ENCODE measurements at regions not wholly inside any gene's neighbourhood (a gene's known extent, or its start where the extent isn't known, plus 50 kb on each side); places are given as distances from the start of the nearest gene placed in this dataset.
A peak's percentile ranks its signal among the peaks of the same experiment; 100 is the strongest.
"Not testable (repeated sequence)": the region's sequence is repeated elsewhere in the genome, so short reads cannot be mapped to it uniquely, and the experiment has no call there.

DNA sequence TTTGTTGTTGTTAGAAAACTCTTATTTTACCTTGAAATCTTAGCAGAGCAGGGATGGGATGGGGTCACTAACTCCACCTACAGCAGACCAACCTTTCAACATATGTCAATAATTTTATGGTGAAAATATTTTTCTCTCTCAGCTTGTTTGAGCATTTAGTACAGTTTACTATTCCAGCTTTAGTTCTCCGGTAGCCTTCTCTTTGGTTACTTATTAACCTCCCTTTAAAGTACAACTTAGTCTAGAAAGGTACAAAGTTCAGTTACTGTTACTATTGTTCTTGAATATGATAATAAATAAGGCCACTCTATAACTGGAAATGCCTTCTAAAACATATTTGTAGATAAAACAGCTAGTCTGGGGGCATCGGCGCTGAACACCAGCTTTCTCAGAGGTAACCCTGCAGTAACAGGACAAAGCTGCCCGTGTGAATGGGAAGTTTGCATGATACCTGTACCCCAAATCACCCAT is 233.3 kb downstream of the PCSK1 start:
- intact Hi-C loops (cut with DNase I; ENCODE audit: low total_unique reads), result no loop called here
- TF ChIP-seq POLR2A (IDR thresholded peaks at IDR 0.05), result no peak
- TF ChIP-seq EP300 (IDR thresholded peaks at IDR 0.05), result no peak
- TF ChIP-seq POLR2AphosphoS5 (IDR thresholded peaks at IDR 0.05), result no peak
- TF ChIP-seq, protein P1, sequence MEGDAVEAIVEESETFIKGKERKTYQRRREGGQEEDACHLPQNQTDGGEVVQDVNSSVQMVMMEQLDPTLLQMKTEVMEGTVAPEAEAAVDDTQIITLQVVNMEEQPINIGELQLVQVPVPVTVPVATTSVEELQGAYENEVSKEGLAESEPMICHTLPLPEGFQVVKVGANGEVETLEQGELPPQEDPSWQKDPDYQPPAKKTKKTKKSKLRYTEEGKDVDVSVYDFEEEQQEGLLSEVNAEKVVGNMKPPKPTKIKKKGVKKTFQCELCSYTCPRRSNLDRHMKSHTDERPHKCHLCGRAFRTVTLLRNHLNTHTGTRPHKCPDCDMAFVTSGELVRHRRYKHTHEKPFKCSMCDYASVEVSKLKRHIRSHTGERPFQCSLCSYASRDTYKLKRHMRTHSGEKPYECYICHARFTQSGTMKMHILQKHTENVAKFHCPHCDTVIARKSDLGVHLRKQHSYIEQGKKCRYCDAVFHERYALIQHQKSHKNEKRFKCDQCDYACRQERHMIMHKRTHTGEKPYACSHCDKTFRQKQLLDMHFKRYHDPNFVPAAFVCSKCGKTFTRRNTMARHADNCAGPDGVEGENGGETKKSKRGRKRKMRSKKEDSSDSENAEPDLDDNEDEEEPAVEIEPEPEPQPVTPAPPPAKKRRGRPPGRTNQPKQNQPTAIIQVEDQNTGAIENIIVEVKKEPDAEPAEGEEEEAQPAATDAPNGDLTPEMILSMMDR (IDR thresholded peaks at IDR 0.05), result no peak
- Histone ChIP-seq H3K9me3 (no peaks in the 10 kb centered on the region), H3K4me1 (peaks cover 0 to 60% (median 25%) of the 10 kb centered on the region in 4 donors), H3K36me3 (no peaks in the 10 kb centered on the region), H3K27me3 (no peaks in the 10 kb centered on the region), H3K27ac (peak overlapping the region; percentile 50 to 77 (median 61)), H3K4me3 (no peak overlapping the region)
- peak in 1 of 2 donors; percentile 68 for DNase-seq
- 38 to 47% (median 44%) methylated on average over 4 of the region's 4 CpGs for WGBS, 5 donors

DNA sequence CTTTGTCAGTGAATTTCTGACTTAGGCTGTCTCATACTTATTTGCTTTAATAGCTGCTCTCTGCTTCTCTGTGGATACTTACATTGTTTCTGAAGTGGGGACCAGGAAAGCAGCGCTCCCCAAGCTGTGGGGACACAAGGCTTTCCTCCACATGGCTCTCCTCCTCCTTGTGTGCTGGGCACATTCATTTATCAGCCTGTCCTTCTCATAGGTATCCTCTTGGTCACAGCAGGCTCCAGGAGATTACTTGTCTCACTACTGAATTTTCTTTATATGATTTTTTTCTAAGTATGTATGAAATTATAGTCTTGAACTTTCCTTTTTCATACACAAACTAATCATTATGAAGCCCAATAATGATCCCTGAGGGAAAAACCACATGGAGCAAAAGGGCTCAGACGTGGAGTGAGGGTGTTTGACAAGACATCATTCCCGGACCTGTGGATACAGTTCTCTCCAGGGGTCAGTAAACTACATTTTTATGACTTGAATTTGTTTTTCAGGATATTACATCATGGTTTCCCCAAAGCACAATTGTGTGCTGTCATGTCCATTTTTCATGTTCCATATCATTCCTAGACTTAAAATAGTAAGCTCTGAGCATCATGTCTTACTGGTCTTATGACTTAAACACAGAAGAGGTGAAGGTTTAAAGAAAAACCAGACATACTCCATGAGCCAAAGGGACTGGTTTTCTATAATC is 234.5 kb downstream of the PCSK1 start:
- intact Hi-C loops (cut with DNase I; ENCODE audit: low total_unique reads), result no loop called here
- Histone ChIP-seq H3K4me3 (no peak overlapping the region), H3K4me1 (peaks cover 0 to 70% (median 25%) of the 10 kb centered on the region in 4 donors), H3K27ac (peak overlapping the region in 4 of 5 donors; percentile 58 to 75 (median 62)), H3K27me3 (no peaks in the 10 kb centered on the region), H3K9me3 (no peaks in the 10 kb centered on the region), H3K36me3 (no peaks in the 10 kb centered on the region)
- 63 to 77% (median 74%) methylated on average over 3 of the region's 3 CpGs for WGBS, 5 donors
- DNase-seq, result peak in 1 of 2 donors; percentile 37
- TF ChIP-seq EP300 (IDR thresholded peaks at IDR 0.05), result no peak
- TF ChIP-seq POLR2AphosphoS5 (IDR thresholded peaks at IDR 0.05), result no peak
- TF ChIP-seq POLR2A (IDR thresholded peaks at IDR 0.05), result no peak
- TF ChIP-seq, protein P1 (IDR thresholded peaks at IDR 0.05), result no peak

DNA sequence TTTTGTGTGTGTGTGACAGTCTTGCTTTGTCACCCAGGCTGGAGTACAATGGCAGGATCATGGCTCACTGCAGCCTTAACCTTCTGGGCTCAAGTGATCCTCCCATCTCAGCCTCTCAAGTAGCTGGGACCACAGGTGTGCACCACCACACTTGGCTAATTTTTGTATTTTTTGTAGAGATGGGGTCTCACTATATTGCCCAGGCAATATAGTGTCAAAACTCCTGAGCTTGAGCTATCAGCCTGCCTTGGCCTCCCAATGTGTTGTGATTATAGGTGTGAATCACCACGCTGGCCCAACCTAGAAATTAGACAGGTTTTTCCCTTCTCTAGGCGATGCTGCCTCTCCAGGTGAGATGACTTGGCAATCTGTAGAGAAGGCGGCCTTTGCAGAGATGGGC is 235.3 kb downstream of the PCSK1 start:
- H3K9me3 ChIP-seq; intact Hi-C loops (cut with DNase I; ENCODE audit: low total_unique reads); H3K4me3 ChIP-seq; DNase-seq; H3K27me3 ChIP-seq; H3K36me3 ChIP-seq: not testable (repeated sequence)
- Histone ChIP-seq H3K27ac (peak overlapping the region in 3 of 5 donors; percentile 10 to 75 (median 61)), H3K4me1 (peaks cover 0 to 70% (median 25%) of the 10 kb centered on the region in 4 donors)
- WGBS, 5 donors, result 85 to 98% (median 95%) methylated on average over 3 of the region's 3 CpGs

DNA sequence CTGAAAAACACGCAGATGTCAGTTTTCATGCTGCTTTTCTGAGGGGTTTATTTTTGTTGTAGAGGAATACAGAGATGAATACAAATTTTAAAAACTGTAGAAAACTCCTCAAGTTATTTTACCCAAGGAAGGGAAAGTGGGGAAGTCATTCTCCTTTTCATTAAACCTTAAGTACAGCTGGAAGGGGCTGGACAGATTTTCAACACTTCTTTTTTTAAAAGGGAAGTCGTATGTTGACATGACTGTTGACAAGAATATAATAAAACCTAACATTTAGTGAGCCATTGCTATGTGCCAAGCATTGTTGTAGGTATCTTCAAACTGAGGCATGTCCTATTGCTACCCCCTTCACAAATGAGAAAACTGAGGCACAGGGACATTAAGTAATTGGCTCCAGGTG is 235.7 kb upstream of the ELL2 start:
- Histone ChIP-seq H3K36me3 (no peaks in the 10 kb centered on the region), H3K4me3 (no peak overlapping the region), H3K9me3 (no peaks in the 10 kb centered on the region), H3K27me3 (no peaks in the 10 kb centered on the region), H3K27ac (peak overlapping the region in 2 of 5 donors; percentile 7 to 10), H3K4me1 (peaks cover 0 to 70% (median 25%) of the 10 kb centered on the region in 4 donors)
- intact Hi-C loops (cut with DNase I; ENCODE audit: low total_unique reads), result no loop called here
- TF ChIP-seq POLR2A (IDR thresholded peaks at IDR 0.05) (no peak), EP300 (IDR thresholded peaks at IDR 0.05) (no peak), POLR2AphosphoS5 (IDR thresholded peaks at IDR 0.05) (no peak)
- TF ChIP-seq, protein P1 (IDR thresholded peaks at IDR 0.05), result no peak
- 67 to 89% (median 83%) methylated on average over 2 of the region's 2 CpGs for WGBS, 5 donors
- no peak for DNase-seq

DNA sequence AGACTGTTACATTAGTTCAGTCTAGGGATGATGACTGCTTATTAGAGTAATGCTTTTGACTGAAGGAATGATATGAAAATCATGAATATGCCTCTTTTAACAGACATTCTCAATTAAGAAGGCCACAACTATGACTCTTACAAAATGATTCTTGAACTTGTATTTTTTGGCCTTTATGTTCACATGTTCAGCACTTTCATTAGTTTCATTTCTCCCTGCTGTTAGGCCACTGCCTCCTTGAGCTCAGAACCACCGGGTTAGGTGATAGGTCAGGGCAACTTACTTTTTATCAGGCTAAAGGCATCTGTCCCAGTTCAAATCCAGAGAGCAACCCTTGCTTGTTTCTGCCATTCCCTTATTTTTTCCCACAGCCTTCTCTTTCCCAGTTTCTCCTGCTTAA is 235.2 kb upstream of the ELL2 start:
- Histone ChIP-seq H3K27me3 (no peaks in the 10 kb centered on the region), H3K36me3 (no peaks in the 10 kb centered on the region), H3K9me3 (no peaks in the 10 kb centered on the region), H3K27ac (peak overlapping the region in 1 of 5 donors; percentile 7), H3K4me3 (no peak overlapping the region), H3K4me1 (peaks cover 0 to 70% (median 25%) of the 10 kb centered on the region in 4 donors)
- 22 to 45% (median 26%) methylated on average over 1 of the region's 1 CpG for WGBS, 5 donors
- DNase-seq, result no peak
- no peak for TF ChIP-seq POLR2A (IDR thresholded peaks at IDR 0.05)
- TF ChIP-seq POLR2AphosphoS5 (IDR thresholded peaks at IDR 0.05), result no peak
- intact Hi-C loops (cut with DNase I; ENCODE audit: low total_unique reads), result no loop called here

All from stomach (tissue), 8 donors.